NCI-H1436 treated with DMSO at 0.1 percent for 48 hours (cell line): ENCODE measurements at regions not wholly inside any gene's neighbourhood (a gene's known extent, or its start where the extent isn't known, plus 50 kb on each side); places are given as distances from the start of the nearest gene placed in this dataset.
A peak's percentile ranks its signal among the peaks of the same experiment; 100 is the strongest.

ENCODE experiments used
- DNase-seq: peaks from one replicate; lab custom pipeline; 2025; lab: John Stamatoyannopoulos, UW

GRCh38 chr7:119102291-119102690 lies 877.8 kb downstream of the ANKRD7 start:
- DNase-seq = no peak

DNA sequence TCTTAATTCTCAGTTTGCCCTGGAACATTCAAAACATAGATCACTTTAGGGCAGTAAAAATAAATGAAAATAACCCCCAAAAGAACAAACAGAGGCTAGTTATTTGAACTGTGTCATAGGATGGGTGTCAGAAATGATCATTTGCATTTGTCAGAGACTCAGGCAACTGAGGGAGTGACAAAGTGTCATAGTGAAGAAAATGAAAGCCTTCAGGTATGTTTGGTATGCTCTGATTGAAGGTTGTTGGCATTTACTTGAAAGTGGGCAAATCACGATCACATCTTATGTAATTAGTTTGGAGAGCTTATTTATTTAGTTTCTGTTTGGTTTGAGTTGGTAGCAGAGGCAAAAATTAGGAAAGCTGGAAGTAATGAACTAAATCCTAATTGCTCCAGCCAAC lies 880.9 kb downstream of the ANKRD7 start:
- no peak for DNase-seq

DNA sequence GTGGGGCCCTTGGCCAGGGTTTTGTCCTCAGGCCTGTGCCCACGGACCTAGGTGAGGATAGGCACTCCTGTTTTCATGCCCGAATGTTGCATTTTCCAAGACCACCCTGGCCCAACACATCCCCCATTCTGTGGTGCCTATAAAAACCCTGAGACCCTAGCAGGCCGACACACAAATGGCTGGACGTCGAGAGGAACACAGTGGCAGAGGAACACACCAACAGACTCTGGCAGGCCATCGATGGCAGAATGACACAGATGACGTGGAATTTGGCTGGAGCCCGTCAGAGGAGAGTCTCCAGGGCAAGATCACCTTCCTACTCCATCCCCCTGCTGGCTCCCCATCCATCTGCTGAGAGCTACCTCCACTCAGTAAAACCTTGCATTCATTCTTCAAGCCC lies 898.8 kb downstream of the ANKRD7 start:
- DNase-seq = no peak

DNA sequence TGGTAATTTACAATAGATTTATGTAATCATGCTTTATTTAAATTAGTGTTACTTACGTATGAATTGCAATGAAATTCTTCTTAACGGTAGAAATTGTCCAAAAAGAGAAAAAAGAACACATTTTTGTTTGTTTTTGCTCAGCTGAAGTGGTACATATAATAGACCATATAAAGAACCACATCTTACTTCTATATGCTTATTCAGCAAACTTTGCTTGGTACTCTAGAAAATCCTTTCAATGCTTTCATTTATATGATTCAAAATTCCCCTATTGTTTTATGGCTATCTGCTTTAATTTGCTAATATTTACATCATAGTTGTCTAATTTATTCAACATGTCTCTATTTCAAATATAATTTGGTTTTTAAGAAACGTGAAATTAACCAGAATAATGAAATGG lies 903.2 kb downstream of the ANKRD7 start:
- no peak for DNase-seq

GRCh38 chr7:119132436-119132835 lies 907.9 kb downstream of the ANKRD7 start:
- no peak for DNase-seq

GRCh38 chr7:119167431-119167830 lies 942.9 kb downstream of the ANKRD7 start:
- DNase-seq = no peak

DNA sequence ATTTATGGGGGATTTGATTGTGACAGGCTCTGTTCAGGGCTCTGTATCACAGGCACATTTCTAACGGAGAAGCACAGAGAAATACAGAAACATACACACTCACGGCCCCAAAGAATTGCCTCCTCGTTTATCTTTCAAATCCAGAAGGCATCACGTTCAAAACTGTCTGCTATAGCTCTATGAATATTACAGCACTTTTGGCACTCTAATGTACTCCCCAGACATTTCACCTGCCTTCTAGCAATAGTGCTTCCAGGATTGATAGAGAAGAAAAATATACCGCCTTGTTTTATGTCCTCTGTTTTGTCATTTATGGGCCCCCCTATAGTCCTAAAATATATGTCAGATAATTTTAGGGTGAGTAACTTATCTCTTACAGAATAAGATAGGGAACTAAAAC lies 947.5 kb downstream of the ANKRD7 start:
- DNase-seq = no peak

DNA sequence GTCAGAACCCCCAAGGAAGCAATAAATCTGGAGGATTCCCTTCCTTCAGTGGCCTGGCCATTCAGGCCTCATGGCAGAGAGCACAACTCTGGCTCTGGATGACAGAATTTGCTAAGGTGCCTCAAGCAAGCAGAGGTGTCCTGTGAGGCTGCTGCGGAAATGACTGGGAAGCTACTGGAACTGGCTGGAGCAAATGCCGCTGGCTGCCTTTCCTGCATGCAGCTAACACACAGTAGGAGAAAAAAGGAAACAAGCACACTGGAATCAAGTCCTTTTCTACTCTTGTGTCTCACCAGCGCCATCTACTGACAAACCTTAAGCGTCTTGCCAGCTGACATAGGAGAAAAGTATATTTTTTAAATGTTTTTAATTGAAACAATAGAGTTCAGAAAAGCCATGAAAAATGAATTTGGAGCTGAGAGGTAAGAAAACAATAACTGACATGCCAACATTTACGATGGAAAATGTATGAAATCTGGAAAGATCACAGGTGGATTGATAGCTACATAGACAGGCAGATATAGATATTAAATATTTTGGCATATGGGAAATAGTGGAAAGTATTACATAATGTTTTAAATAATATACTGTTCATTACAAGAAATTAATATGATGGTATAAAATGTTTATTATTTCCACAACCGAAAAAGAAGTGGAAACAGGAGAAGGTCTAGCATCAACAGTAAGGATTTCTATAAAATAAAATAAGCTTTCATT lies 951.6 kb downstream of the ANKRD7 start:
- DNase-seq = peak; percentile 4

GRCh38 chr7:119177863-119178262 lies 953.4 kb downstream of the ANKRD7 start:
- DNase-seq = no peak

- no peak for DNase-seq
Observed at GRCh38 chr7:119184124-119184788, 959.8 kb downstream of the ANKRD7 start.

DNA sequence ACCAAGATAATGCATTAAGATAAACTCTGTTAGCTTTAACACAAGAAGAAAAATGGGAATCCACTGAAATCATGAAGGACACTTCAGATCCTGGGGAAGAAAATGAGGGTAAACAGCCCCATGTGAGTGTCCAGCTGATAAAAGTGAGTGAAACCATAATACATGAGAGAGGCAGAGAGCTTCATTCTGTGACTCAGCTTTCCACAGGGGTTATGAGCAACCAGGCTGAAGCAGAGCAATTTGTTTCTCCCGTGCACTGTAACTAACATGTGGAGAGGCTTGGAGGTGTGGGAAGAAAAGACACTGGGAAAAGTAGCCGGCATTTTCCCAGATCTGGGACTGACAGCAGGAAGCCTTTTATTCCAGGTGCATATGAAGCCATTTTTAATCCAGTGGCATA lies 971.7 kb downstream of the ANKRD7 start:
- DNase-seq = no peak

- no peak for DNase-seq
Observed at GRCh38 chr7:119197172-119197876, 972.8 kb downstream of the ANKRD7 start.

GRCh38 chr7:119197877-119198527 lies 973.5 kb downstream of the ANKRD7 start:
- DNase-seq = no peak

DNA sequence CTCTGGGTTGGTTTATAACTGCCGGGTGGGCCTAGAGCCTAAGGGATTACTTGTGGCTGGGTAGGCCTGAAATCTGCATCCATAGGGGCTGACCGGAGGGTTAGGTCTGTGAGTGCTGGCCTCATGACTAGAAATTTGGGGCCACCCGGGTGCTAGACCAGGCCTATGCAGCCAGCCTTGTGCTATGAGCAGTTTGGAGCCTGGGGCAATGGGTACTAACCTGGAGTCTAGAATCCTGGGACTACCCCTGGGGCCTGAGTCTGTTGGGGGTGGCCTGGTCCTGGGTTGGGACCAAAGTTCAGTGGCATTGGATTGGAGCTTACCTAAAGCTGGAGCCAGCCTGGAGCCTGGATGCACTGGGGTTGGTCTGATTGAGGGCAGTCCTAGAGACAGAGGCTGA lies 995.2 kb downstream of the ANKRD7 start:
- no peak for DNase-seq

DNA sequence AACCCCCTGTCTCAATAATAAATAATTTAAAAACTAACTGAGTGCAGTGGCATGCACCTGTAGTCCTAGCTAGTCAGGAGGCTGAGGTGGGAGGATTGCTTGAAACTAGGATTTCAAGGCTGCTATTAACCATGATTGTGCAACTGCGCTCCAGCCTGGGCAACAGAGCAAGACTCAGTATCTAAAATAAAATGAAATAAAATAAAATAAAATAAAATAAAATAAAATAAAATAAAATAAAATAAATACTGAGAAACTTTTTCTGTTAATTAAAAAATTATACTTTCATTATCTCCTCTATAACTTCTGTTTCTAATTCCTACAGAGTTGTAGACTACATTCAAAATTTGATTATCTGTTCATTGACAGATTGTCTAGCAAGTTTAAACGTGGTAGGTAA lies 999.4 kb downstream of the ANKRD7 start:
- no peak for DNase-seq

- no peak for DNase-seq
Observed at GRCh38 chr7:119228482-119228881, 1004.0 kb downstream of the ANKRD7 start.

GRCh38 chr7:119232091-119232490 lies 1007.6 kb downstream of the ANKRD7 start:
- DNase-seq = no peak

DNA sequence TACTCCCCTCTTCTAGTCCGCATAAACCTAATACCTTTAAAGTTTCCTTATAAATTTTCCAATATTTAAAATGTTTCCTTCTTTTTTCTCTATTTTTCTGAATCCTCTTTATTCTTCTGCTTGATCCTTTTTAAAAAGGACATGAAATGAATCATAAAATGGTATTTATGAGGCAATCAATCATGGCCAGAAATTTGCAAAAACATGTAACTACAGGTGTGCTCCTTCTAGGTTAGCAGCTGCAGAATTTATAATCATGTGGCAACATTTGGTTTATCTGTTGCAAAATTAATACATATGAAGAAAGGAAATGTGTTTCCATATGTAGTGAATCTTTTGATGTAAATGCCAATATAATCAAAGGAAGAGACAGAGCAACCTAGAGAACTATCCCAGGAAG lies 1008.5 kb downstream of the ANKRD7 start:
- no peak for DNase-seq

DNA sequence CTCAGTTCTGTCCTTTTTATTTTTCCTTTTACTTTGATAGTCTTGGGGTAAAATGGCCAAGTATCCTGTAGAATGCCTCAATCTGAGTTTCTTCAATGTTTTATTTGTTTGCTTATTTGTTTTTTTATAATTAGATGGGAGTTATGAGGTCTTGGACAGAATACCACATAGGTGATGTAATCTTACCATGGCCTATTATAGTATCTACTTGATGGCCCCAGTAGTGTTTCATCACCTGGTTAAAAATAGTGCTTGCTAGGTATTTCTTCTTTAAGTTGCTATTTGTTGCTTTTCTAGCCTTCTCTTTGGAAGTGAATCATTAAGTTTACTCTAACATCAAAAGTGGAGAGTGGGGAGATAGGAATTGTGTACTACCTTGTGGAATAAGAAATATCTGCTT lies 1020.0 kb upstream of the KCND2 start:
- no peak for DNase-seq

DNA sequence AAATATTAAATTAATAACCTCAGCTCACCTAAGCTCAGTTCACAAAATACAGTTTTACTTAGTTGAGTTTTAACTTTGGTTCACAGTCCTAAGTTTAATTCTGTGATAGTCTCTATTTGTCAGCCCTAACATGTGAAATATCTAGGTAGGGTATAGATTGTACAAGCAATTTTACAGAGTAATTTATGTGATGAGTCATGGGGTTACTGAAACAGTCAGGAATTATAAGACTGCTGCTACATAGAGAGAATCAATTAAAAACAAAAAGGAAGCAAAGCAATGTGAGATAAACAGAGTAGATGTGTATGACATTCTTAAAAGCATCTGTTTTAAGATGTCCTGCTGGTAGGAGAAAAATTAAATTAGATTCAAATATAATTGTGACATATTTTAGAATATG lies 1018.2 kb upstream of the KCND2 start:
- DNase-seq = no peak

DNA sequence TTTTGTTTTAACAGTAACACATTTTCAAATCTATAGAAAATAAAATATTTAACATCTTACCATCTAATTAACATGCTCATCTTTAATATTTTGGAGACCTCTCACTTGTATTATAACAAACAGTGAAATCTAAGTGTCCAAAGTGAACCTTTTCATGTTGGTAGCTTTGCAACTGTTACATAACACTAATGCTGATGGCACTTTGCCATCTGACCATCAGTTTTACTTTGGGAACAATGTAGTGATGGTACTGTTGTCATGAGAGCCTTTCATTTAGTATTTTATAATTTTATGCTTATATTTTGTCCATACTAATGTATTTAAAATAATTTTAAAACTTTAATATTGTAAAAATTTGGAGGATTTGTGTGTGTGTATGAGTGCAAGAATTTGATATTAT lies 1017.0 kb upstream of the KCND2 start:
- no peak for DNase-seq

DNA sequence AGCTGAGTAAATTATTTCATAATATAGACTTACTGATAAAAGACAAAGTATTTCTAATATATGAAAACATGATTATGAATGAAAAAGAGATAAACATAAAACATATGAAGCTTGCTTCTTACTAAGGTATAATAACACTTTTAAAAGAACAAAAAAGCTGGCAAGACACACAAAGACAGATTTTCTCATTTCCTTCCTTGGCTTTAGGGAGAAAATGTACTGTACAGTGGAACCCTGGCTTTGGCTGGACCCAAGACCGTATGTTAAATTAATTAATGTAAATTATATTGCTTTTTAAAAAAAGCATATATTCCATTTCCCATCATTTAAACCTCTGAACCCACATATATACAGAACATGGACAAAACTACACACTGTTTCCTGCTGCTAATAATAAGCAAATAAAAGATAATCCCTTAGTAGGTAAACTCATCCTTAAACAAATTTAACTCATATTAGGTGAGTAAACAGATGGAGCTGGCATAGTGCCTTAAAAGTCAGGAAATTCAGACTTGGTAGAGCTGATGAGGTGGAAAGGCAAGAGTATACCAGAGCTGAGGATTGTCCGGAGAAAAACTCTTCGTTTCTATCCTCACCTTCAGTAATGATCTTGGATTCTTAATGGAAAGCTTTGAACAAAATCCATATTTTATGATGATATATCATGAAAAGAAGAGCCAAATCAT lies 1016.4 kb upstream of the KCND2 start:
- no peak for DNase-seq
